RWPE1 (cell line): ENCODE measurements at regions not wholly inside any gene's neighbourhood (a gene's known extent, or its start where the extent isn't known, plus 50 kb on each side); places are given as distances from the start of the nearest gene placed in this dataset.

ENCODE experiments used
- CTCF ChIA-PET: fragments of 350-600 bp; sonication (Branson Sonifier 250); formaldehyde crosslinking; extraction: SDS; loops from one replicate; lab custom pipeline; 2021; lab: Yijun Ruan, JAX
- POLR2A ChIA-PET: fragments of 400-600 bp; formaldehyde crosslinking; extraction: SDS; loops from one replicate; lab custom pipeline; 2020; ENCODE audit warnings: antibody characterized with exemption; ENCODE audit not compliant: low non-redundant PET; lab: Yijun Ruan, JAX
- DNase-seq: peaks from one replicate; pipeline ENCODE4 v3.0.0; 2012; ENCODE audit warnings: low spot score
- H3K27ac ChIP-seq: fragments of 450-650 bp; 2 replicates; pipeline ENCODE4 v1.5.1; 2017
- CTCF ChIP-seq: fragments of 450-650 bp; conservative IDR thresholded peaks from 2 replicates; pipeline ENCODE4 v1.5.1; 2017; ENCODE audit warnings: low read depth, mild to moderate bottlenecking

GRCh38 chr10:44779511-44779910 lies 131.6 kb upstream of the TMEM72 start:
- H3K27ac ChIP-seq = no peak overlapping the region
- no peak for TF ChIP-seq CTCF
- ChIA-PET CTCF (no interaction called here), POLR2A (no interaction called here)
- DNase-seq = no peak

- CTCF ChIA-PET = interaction anchor here (0.6 kb wide), 1 partner anchor 11 kb away, joined by 4 read pairs; no protein-coding TSS in a partner anchor
- POLR2A ChIA-PET = no interaction called here
- TF ChIP-seq CTCF = no peak
- no peak for DNase-seq
- H3K27ac ChIP-seq = no peak overlapping the region
Measured at GRCh38 chr10:44780426-44780825, 130.7 kb upstream of the TMEM72 start.

DNA sequence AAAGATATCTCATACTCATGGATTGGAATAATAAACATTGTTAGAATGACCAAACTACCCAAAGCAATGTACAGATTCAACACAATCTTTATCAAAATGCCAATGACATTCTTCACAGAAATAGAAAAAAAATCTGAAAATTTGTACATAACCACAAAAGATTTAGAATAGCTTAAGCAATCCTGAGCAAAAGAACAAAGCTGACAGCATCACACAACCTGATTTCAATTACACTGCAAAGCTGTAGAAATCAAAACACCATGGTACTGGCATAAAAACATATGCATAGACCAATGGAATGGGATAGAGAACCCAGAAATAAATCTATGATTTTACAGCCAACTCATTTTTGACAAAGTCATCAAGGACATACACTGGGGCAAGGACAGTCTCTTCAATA lies 130.0 kb upstream of the TMEM72 start:
- DNase-seq = no peak
- no peak for TF ChIP-seq CTCF
- CTCF ChIA-PET = no interaction called here
- POLR2A ChIA-PET = no interaction called here
- no peak overlapping the region for H3K27ac ChIP-seq

DNA sequence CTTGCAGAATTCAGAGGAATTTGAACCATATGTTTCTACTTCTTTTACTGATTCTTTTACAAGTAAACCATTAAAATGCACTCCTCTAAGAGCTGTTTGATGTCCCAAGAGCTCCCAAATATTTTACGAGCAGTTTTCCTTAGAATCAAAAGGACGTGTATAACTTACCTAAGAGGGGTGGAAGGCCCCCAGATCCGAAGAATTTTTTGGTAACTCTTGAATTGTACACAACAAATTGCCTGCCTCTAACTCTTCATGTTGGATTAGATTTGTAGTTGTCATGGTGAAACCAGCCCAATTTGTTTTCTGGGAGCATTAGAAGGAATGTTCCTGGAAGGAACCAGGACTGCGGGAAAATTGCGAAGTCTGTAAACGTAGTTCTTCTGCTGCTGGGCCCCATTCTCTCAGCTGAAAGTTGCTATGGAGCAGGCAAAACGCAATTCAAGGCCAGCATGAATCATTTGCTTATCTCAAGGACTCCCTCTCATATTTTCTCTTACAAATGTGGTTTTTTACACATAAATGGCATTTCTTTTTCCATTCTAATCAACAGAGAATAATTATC lies 124.8 kb upstream of the TMEM72 start:
- ChIA-PET CTCF (no interaction called here), POLR2A (no interaction called here)
- no peak for DNase-seq
- TF ChIP-seq CTCF = no peak
- no peak overlapping the region for H3K27ac ChIP-seq

GRCh38 chr10:44787480-44788075 lies 123.6 kb upstream of the TMEM72 start:
- no peak for DNase-seq
- ChIA-PET POLR2A (no interaction called here), CTCF (no interaction called here)
- TF ChIP-seq CTCF = no peak
- H3K27ac ChIP-seq = no peak overlapping the region

DNA sequence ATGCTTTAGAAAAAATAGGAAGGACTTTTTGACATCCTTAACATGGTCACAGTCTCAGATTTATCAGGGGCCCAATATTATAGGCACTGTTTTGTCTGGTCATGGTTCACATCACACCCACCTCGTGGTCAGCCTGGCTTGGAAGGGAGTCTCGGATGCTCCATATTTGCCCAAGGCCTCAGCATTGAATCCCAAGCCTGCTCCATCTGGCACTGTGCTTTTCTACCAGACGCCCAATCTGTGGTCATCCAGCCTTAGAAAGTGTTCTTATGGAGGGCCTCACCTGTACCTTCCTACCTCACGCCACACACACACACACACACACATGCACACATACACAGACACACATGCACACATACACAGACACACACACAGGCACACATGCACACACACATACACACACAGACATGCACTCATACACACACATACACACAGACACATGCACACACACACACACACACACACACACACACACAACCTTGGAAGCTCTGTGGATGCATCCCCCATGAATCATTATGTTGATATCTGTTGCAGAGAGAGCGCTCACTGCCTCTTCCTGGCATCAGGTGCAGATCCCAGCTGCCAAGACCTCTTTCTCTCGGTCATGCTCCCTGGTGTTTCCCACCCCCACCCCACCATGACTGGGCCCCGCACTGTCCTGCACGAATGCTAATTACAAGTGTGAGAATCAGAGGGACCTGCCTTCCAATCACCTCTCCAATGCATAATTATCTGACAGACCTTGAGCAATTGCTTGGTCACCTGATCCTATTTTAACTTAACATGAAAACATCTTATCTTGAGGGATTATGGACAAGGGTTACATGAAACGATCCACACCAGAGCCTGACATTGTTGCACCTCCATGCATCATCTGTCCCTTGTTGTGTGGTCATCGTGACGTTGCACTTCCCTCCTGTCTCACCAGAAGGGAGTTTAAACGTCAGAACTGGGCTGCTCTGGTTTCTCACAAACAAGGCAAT lies 122.7 kb upstream of the TMEM72 start:
- no peak overlapping the region for H3K27ac ChIP-seq
- TF ChIP-seq CTCF = no peak
- no peak for DNase-seq
- CTCF ChIA-PET = no interaction called here
- POLR2A ChIA-PET = no interaction called here
